ENCODE measurements at regions not wholly inside any gene's neighbourhood (a gene's known extent, or its start where the extent isn't known, plus 50 kb on each side); places are given as distances from the start of the nearest gene placed in this dataset.
A peak's percentile ranks its signal among the peaks of the same experiment; 100 is the strongest.

DNA sequence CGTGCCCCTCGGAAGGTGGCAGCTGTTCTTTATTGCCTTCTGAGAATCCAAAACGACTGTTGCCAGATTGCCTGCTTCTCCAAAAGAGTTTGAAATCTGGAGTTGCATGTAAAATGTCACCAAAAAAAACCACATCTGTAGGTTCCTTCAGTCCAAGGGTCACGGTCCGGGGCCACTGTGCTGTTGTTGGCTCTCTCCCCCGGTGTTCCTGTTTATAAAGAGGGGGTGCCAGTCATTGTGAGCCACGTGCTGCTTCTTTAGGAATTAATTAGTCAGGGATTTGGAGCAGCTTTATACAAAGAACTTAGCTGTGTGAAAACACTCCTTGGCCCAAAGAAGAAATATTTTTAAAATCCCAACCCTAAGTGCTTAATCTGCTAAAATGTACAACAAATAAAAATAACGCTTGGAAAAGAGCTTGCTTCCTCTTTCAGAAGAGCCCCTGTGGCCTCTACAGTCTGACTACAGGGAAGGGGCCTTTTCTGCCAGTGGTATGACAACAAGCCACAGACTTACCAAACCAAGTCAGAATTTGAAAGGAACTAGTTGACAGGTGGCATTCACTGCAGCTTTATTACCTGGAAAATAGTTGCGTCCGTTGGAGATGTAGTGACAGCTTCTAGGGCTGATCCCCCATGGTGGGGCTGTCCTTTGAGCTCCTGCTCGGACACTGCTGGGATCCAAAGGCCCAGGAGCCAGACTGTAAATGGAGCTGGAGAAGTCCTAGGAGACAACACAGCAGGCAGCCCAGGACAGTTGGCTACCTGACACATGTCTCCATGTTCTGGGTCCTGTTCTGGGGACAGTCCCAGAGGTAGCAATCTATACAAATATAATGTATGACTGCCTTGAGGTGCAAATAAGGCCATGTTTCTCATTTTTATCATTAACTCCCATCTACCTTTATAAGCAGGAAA, 84.5 kb upstream of the SLC1A4 start:
- H3K9me3 Mint-ChIP-seq, result no peaks in the 10 kb centered on the region
- ATAC-seq, result no peak
- peaks cover 34% of the 10 kb centered on the region for H3K27me3 Mint-ChIP-seq
- no peak overlapping the region for H3K27ac Mint-ChIP-seq
- no peaks in the 10 kb centered on the region for H3K4me1 Mint-ChIP-seq
- DNase-seq, result no peak
- H3K4me3 Mint-ChIP-seq, result no peak overlapping the region

DNA sequence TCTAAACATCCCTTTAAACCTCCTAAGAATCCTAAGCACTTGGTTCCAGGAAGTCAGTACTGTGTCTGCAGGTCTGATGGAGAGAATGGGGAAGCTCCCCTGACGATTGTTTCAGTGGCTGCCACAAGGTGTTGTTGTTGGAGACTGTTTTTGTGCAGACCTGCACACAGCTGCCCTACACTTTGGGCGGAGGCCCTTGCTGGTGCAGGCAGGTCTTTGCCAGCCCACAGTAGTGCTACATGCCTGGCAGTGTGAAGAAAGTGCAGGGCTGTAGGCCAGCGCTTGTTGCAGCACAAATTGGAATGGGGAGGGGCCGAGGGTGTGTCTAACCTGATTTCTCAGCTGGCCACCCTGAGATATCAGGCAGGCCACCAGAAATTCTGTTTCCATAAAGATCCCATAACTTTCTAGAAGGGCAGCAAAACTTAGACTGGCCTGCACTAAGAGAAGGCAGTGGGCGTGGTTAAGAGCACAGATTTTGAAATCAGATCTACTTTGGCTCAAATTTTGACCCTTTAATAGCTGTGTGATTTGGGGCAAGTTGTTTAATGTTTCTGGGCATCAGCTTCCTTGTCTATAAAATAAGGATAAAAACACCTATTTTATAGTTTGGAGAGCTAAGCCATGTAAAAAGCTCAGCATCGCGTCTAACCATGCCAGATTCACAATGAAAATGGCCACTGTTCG, 83.7 kb upstream of the SLC1A4 start:
- no peak overlapping the region for H3K4me3 Mint-ChIP-seq
- no peak overlapping the region for H3K27ac Mint-ChIP-seq
- no peak for DNase-seq
- peaks cover 34% of the 10 kb centered on the region for H3K27me3 Mint-ChIP-seq
- peaks cover under 1% of the 10 kb centered on the region for H3K4me1 Mint-ChIP-seq
- no peaks in the 10 kb centered on the region for H3K9me3 Mint-ChIP-seq
- no peak for ATAC-seq

DNA sequence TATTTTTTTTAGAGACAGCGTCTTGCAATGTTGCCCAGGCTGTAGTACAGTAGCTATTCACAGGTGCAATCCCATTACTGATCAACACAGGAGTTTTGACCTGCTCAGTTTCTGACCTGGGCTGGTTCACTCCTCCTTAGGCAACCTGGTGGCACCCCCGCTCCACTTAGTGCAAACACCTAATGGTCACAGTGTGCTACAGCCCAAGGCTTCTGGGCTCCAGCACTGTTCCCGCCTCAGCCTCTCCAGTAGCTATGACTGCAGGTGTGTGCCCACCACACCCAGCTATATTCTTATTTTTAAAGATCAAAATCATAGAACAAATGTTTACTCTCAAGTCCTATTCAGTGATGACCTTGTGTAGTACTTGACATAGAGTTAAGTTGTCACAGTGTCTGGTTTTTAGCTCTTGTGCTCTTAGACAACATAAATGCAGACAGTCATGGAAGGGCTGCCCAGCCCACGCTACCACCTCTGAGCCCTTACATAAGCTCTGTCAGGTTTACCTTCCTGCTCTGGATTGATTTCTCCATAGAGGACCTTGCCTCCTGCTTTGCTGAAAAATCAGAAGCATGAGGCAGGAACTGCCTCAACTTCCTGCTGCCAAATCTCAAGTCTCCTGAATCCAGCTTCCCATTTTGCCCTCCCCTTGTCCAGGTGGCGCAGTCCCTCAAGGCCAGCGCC, 82.2 kb upstream of the SLC1A4 start:
- DNase-seq (no peak), ATAC-seq (no peak)
- no peaks in the 10 kb centered on the region for H3K9me3 Mint-ChIP-seq
- H3K4me3 Mint-ChIP-seq, result no peak overlapping the region
- H3K27me3 Mint-ChIP-seq, result peaks cover 32% of the 10 kb centered on the region
- peaks cover 15% of the 10 kb centered on the region for H3K4me1 Mint-ChIP-seq
- no peak overlapping the region for H3K27ac Mint-ChIP-seq

DNA sequence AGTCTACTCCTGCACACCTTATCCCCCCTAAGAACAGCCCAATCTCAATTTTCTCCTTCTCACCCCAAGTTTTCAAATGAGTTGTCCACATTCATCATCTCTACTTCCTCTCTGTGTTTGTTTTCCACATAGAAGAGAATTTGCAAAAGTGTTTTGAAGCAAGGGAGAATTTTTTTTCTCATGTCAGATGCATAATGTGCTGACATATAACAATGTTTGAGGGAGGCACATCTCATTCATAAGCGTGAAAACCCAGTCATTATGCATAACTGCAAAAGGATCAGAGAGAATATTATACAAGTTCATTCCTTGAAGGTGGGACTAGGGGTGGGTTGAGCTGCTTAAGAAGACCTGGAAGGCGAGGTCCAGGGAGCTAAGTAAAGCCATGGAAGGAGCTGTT, 80.8 kb upstream of the SLC1A4 start:
- peaks cover 21% of the 10 kb centered on the region for H3K4me1 Mint-ChIP-seq
- H3K27me3 Mint-ChIP-seq, result peaks cover 18% of the 10 kb centered on the region
- no peak overlapping the region for H3K27ac Mint-ChIP-seq
- DNase-seq (no peak), ATAC-seq (no peak)
- H3K9me3 Mint-ChIP-seq, result no peaks in the 10 kb centered on the region
- no peak overlapping the region for H3K4me3 Mint-ChIP-seq

DNA sequence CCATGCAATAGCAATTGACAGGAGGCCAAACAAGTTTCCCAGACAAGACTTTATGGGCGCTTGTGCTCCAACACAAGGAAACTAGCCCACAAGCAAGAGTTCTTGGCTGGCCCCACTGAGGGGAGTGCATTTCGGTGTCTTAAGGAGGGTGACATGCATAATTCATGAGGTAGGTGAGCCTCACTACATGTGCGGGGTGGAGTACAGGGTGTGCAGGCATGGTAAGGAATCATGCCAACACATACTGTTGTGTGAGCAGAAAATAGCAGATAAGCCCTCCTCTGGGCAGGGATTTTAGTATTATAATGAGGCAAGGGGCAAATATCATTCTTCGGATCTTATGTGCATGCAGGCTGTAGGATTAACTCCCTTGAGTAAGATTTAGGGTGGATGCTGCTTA, 78.7 kb upstream of the SLC1A4 start:
- H3K9me3 Mint-ChIP-seq, result no peaks in the 10 kb centered on the region
- H3K27me3 Mint-ChIP-seq, result peaks cover 8% of the 10 kb centered on the region
- no peak for ATAC-seq
- no peak for DNase-seq
- H3K4me1 Mint-ChIP-seq, result peaks cover 23% of the 10 kb centered on the region
- peak overlapping the region in 1 of 2 donors; percentile 87 for H3K27ac Mint-ChIP-seq
- H3K4me3 Mint-ChIP-seq, result no peak overlapping the region

DNA sequence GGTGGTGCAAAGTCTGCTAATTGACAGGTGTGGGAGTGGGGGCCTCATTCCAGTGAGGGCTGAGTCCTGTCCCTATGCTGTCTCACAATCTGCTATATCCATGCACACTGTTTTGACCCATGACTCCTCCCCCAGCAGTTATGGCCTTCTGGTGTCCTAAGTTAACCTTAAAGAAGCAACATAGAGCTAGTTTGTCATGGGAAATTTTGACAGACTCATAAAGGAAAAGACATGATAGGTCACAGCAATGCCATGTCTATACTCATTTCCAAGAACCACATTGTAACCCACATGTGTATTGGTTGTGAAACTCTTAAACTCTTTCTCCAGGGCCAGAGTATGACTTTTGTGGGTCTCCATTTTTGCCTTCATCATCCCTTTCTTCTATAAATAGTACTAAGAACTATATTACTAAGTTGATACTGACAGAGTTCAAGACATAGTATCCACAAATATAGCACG, 78.2 kb upstream of the SLC1A4 start:
- H3K4me3 Mint-ChIP-seq, result no peak overlapping the region
- H3K27ac Mint-ChIP-seq, result peak overlapping the region in 1 of 2 donors; percentile 87
- no peaks in the 10 kb centered on the region for H3K9me3 Mint-ChIP-seq

DNA sequence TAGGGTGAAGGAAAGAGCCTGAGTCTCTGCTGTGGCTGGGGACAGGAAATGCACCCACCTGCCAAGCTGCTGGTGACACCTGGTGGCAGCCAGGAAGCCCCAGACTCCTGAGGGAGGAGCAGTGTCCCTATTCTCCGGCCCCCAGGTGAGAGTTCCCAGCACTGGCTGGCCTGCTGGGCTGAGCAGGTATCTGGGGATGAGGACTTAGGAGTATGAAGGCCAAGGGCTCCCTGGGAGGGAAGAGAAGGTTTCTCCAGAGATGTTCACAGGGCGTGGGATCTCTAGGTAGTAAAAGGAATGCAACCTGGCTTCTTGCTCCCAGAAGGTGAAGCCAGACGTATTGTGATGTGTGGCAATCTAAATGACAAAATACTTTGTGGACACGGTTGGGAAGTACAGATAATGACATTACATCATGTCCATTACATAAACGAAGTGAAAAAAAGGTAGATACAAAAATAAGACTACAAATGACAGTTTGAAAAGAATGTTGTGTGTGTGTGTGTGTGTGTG, 75.8 kb upstream of the SLC1A4 start:
- no peaks in the 10 kb centered on the region for H3K27me3 Mint-ChIP-seq
- ATAC-seq, result no peak
- peak overlapping the region in 1 of 2 donors; percentile 58 for H3K27ac Mint-ChIP-seq
- peak; percentile 5 to 18 for DNase-seq
- H3K9me3 Mint-ChIP-seq, result no peaks in the 10 kb centered on the region
- no peak overlapping the region for H3K4me3 Mint-ChIP-seq
- peaks cover 32% of the 10 kb centered on the region for H3K4me1 Mint-ChIP-seq

More for the DNA sequence above, 78.2 kb upstream of the SLC1A4 start:
- Mint-ChIP-seq H3K4me1 (peaks cover 23% of the 10 kb centered on the region), H3K27me3 (peaks cover 8% of the 10 kb centered on the region)
- peak; percentile 87 for ATAC-seq
- no peak for DNase-seq

DNA sequence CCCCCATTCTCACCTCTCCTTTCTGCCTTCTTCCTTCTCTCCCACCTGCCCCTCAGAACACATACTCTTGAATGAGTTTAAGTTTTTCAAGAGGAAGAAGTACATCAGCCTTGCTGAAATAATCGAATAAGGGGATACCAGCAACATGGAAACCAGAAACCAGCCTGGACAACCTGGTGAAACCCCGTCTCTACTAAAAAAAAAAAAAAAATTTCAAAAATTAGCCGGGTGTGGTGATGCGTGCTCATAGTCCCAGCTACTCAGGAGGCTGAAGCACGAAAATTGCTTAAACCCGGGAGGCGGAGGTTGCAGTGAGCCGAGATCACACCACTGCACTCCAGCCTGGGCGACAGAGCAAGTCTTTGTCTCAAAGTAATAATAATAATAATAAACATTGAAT, 75.0 kb upstream of the SLC1A4 start:
- Mint-ChIP-seq H3K27me3 (no peaks in the 10 kb centered on the region), H3K9me3 (no peaks in the 10 kb centered on the region), H3K27ac (no peak overlapping the region), H3K4me3 (no peak overlapping the region), H3K4me1 (peaks cover 41% of the 10 kb centered on the region)
- ATAC-seq (no peak), DNase-seq (no peak)

DNA sequence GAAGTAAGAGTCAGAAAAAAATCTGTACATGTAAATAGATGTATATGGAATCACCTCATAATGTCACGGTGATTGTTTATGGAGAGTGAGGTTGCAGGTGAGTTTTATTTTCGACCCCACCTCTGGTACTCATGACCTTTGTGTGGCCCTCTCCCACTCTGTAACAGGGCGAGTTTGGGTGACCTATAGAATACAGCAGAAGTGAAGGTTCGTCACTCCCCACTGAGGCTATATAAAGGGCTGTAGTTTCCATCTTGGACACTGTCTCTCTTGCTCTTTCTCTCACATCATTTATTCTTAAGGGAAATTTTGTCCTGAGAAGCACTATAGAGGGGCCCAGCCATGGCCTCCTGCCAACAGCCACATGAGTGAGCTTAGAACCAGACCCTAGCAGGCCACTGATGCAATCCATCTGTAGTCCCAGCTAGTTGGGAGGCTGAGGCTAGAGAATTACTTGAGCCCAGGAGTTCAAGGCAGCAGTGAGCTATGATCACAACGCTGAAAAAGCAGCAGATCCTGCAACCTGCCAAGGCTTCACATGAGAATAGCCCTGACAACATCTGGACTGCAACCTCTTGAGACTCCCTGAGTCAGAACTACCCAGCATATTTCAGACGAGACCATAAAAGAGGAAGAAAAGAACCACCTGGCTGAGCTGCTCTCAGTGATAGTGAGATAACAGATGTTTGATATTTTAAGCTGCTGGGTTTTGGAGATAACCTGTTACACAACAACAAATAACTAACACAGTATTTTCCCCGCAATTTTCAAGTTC, 74.3 kb upstream of the SLC1A4 start:
- Mint-ChIP-seq H3K4me3 (no peak overlapping the region), H3K27ac (peak overlapping the region in 1 of 2 donors; percentile 78), H3K4me1 (peaks cover 43% of the 10 kb centered on the region), H3K9me3 (no peaks in the 10 kb centered on the region), H3K27me3 (no peaks in the 10 kb centered on the region)
- ATAC-seq (no peak), DNase-seq (no peak)

DNA sequence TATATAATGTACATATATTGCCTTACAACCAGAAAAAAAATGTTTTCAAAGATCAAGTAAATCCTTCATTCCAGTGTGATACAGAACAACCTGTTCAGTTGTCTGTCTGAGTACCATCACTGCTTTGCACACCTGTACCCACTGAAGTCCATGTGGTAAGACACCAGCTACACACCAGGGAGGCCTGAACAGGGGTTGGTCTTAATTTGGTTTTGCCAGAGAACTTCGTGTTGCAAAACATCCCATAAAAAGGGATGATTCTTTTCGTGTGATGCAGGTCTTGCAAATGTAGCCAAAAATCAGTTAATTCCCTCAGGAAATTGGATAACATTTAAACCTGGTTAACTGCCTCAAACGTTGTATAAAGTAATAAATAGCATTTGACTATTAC, 73.7 kb upstream of the SLC1A4 start:
- peaks cover 43% of the 10 kb centered on the region for H3K4me1 Mint-ChIP-seq

DNA sequence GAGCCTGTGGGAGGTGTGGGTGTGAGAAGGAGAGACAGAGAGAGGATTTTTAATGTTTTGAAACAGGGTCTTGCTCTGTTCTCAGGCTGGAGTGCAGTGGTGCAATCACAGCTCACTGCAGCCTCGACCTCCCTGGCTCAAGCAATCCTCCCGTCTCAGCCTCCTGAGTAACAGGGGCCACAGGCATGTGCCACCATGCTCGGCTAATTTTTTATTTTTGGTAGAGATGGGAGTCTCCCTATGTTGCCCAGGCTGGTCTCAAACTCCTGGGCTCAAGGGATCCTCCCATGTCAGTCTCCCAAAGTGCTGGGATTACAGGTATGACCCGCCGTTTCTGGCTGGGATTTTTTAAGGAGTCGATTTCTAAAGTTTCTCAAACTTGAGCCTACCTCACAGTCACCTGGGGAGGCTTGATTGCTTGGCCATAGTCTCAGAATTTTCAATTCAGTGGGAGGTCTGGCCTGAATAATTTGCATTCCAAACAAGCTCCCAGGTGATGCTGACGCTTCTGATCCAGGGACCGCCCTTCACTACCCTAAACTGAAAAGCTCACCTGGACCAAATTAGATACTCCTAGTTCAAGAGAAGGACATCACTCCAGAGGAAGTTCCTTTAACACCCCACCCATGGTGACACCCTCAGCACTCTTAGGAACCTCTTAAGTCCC, 70.8 kb upstream of the SLC1A4 start:
- peak in 1 of 2 donors; percentile 12 for DNase-seq
- no peaks in the 10 kb centered on the region for H3K27me3 Mint-ChIP-seq
- H3K4me3 Mint-ChIP-seq, result peak overlapping the region; percentile 87 to 90
- H3K4me1 Mint-ChIP-seq, result peaks cover 23% of the 10 kb centered on the region
- peak; percentile 41 for ATAC-seq
- H3K27ac Mint-ChIP-seq, result peak overlapping the region; percentile 91 to 96
- no peaks in the 10 kb centered on the region for H3K9me3 Mint-ChIP-seq

More for the DNA sequence above, 73.7 kb upstream of the SLC1A4 start:
- Mint-ChIP-seq H3K9me3 (no peaks in the 10 kb centered on the region), H3K27ac (no peak overlapping the region), H3K4me3 (no peak overlapping the region), H3K27me3 (no peaks in the 10 kb centered on the region)
- no peak for DNase-seq
- no peak for ATAC-seq

DNA sequence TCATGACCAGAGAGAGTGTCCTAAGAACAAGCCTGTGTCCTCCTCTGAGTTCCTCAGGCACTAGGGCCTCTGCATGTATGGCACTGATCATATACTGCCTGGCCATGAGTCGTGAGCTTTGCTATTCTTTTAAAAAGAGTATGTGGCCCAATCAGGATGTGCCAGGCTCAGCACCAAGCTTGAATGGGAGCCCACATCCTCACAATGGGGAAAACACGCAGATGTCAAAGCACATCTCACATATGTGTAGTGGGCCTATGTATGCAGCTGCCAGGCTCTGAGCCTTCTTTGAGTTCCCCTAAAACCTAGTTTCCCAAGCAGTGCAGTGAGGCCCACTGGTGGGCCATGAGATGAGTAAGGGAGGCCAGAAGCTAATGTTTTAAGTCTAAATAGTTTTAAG, 69.9 kb upstream of the SLC1A4 start:
- H3K27ac Mint-ChIP-seq, result no peak overlapping the region
- H3K9me3 Mint-ChIP-seq, result no peaks in the 10 kb centered on the region
- no peak for ATAC-seq

DNA sequence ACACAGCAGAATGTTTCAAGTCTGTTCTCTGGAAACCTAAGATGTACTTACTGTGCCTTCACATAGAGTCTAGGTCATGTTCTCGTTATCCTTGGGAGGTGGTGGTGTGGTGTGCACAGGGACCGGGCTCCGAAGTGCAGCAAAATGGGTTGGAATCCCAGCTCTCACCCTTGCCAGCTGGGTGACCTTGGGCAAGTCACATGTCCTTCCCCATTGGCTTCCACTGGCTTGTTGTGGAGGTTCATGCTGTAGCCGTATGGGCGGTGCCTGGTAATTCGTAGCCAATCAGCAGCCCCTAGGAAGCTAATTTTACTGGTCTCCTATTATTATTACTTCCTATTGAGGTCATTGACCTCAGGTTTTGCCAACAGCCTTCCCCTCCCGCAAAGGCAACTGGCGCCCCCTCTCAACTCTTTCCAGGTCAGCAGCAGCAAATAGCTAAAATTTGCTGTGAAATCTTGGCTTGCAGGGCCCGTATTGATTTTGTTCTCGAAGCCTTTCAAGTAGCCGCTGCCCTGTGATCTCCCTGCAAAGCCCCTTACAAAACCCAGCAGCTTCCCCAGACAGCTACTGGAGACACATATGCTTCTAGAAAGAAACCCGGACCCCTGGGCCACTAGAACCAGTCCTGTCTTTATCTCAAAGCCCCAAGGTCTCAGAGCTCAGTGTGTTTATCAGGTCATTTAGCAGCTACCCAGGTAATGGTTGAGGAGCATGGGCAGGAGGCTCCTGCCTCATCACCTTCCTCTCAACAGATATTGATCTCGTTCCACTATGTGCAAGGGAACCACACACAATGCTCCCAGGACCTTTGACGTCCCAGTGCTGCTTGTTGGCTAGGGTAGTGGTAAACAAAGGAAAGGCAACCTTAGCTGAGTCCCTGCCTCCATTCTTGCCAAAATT, 66.5 kb upstream of the SLC1A4 start:
- Mint-ChIP-seq H3K27me3 (no peaks in the 10 kb centered on the region), H3K4me1 (peaks cover 18% of the 10 kb centered on the region), H3K27ac (no peak overlapping the region)

More for the DNA sequence above, 69.9 kb upstream of the SLC1A4 start:
- DNase-seq, result no peak
- peaks cover 21% of the 10 kb centered on the region for H3K4me1 Mint-ChIP-seq
- H3K27me3 Mint-ChIP-seq, result no peaks in the 10 kb centered on the region
- H3K4me3 Mint-ChIP-seq, result no peak overlapping the region

DNA sequence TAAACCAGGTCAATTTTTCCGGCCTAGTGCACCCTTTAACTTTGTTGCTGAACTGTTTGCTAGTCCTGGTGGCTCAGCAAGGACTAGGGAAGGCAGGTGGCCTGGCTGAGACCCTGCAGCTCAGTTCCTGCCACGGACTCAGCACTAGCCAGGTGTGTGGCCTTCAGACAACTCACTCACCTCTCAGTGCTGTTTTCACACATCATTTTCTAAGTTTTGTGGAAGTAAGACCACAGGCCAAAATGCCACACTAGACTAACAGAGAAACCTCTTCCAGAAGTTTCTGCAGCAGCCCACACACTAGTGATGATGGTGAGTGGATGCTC, 65.9 kb upstream of the SLC1A4 start:
- Mint-ChIP-seq H3K4me3 (no peak overlapping the region), H3K4me1 (peaks cover 12% of the 10 kb centered on the region), H3K27me3 (no peaks in the 10 kb centered on the region), H3K27ac (no peak overlapping the region), H3K9me3 (peaks cover 4 to 22% of the 10 kb centered on the region in 2 donors)
- DNase-seq (no peak), ATAC-seq (no peak)

More for the DNA sequence above, 66.5 kb upstream of the SLC1A4 start:
- Mint-ChIP-seq H3K4me3 (no peak overlapping the region), H3K9me3 (peaks cover 4 to 22% of the 10 kb centered on the region in 2 donors)
- DNase-seq, result no peak
- ATAC-seq, result no peak
